ENCODE measurements at regions not wholly inside any gene's neighbourhood (a gene's known extent, or its start where the extent isn't known, plus 50 kb on each side); places are given as distances from the start of the nearest gene placed in this dataset.

DNA sequence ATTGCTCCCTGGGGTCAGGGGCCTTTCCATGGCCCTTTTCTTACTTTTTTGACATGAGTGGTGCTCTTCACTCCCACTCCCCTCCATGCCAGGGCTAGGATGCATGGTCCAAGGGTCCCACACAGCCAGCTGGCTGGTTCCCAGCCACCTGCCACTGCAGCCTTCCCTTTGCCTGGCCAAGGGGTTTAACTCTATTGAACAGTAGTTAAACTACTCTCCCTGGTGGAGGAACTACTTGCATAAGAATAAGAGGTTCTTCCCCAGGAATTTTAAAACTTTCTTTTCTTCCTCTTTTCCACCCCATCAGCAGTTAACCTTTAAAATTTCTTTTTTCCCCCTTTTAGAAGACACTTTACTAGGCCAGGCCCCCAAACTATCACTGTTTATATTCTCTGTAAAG is 1532.8 kb upstream of the ACO1 start:
- intact Hi-C loops (cut with micrococcal nuclease) (no loop called here), in situ Hi-C loops (cut with MboI) (no loop called here)
- CTCF ChIA-PET (ENCODE audit: low intra/inter-chr PET ratio): no interaction called here

More for the DNA sequence above, 1532.8 kb upstream of the ACO1 start:
- no peaks in the 10 kb centered on the region for H4K20me1 ChIP-seq (replicated peaks; ENCODE audit: control insufficient read depth, insufficient read depth, low read length)
- no peaks in the 10 kb centered on the region for H3K36me3 ChIP-seq (ENCODE audit: control insufficient read depth, insufficient read depth, low read length)
- no TSS peak for BruUV-seq (replicated peaks)
- no peak for TF ChIP-seq HLTF (IDR thresholded peaks at IDR 0.05)
- no peak for TF ChIP-seq HMG20B (CRISPR knock-in tag; IDR thresholded peaks at IDR 0.05)
- TF ChIP-seq, protein P1, sequence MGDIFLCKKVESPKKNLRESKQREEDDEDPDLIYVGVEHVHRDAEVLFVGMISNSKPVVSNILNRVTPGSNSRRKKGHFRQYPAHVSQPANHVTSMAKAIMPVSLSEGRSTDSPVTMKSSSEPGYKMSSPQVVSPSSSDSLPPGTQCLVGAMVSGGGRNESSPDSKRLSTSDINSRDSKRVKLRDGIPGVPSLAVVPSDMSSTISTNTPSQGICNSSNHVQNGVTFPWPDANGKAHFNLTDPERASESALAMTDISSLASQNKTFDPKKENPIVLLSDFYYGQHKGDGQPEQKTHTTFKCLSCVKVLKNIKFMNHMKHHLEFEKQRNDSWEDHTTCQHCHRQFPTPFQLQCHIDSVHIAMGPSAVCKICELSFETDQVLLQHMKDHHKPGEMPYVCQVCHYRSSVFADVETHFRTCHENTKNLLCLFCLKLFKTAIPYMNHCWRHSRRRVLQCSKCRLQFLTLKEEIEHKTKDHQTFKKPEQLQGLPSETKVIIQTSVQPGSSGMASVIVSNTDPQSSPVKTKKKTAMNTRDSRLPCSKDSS (IDR thresholded peaks at IDR 0.05; ENCODE audit: low read depth, partially characterized antibody): no peak
- no peak for TF ChIP-seq SP1 (CRISPR knock-in tag; IDR thresholded peaks at IDR 0.05)
- TF ChIP-seq ETV5 (CRISPR knock-in tag; IDR thresholded peaks at IDR 0.05; ENCODE audit: low read depth): no peak
- no peak for TF ChIP-seq TAL1 (IDR thresholded peaks at IDR 0.05)
- no peak for TF ChIP-seq CC2D1A (IDR thresholded peaks at IDR 0.05)
- no peak for TF ChIP-seq XRCC3 (IDR thresholded peaks at IDR 0.05)
- no peak for TF ChIP-seq BRD4 (IDR thresholded peaks at IDR 0.05)
- no peak for TF ChIP-seq RBM25 (IDR thresholded peaks at IDR 0.05; ENCODE audit: low read depth, low read length, severe bottlenecking)
- TF ChIP-seq XRCC5 (IDR thresholded peaks at IDR 0.05; ENCODE audit: low read depth, low read length): no peak
- no peak for TF ChIP-seq U2AF1 (optimal IDR thresholded peaks at IDR 0.05; ENCODE audit: low read depth, low read length)
- TF ChIP-seq, protein P2, sequence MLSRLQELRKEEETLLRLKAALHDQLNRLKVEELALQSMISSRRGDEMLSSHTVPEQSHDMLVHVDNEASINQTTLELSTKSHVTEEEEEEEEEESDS (CRISPR knock-in tag; IDR thresholded peaks at IDR 0.05): no peak
- TF ChIP-seq ZNF551 (CRISPR knock-in tag; IDR thresholded peaks at IDR 0.05): no peak
- TF ChIP-seq, protein P3, sequence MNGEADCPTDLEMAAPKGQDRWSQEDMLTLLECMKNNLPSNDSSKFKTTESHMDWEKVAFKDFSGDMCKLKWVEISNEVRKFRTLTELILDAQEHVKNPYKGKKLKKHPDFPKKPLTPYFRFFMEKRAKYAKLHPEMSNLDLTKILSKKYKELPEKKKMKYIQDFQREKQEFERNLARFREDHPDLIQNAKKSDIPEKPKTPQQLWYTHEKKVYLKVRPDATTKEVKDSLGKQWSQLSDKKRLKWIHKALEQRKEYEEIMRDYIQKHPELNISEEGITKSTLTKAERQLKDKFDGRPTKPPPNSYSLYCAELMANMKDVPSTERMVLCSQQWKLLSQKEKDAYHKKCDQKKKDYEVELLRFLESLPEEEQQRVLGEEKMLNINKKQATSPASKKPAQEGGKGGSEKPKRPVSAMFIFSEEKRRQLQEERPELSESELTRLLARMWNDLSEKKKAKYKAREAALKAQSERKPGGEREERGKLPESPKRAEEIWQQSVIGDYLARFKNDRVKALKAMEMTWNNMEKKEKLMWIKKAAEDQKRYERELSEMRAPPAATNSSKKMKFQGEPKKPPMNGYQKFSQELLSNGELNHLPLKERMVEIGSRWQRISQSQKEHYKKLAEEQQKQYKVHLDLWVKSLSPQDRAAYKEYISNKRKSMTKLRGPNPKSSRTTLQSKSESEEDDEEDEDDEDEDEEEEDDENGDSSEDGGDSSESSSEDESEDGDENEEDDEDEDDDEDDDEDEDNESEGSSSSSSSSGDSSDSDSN (IDR thresholded peaks at IDR 0.05; ENCODE audit: borderline replicate concordance in 1 of 2, low read depth in 2 of 2, low read length in 2 of 2): no peak
- TF ChIP-seq, protein P4, sequence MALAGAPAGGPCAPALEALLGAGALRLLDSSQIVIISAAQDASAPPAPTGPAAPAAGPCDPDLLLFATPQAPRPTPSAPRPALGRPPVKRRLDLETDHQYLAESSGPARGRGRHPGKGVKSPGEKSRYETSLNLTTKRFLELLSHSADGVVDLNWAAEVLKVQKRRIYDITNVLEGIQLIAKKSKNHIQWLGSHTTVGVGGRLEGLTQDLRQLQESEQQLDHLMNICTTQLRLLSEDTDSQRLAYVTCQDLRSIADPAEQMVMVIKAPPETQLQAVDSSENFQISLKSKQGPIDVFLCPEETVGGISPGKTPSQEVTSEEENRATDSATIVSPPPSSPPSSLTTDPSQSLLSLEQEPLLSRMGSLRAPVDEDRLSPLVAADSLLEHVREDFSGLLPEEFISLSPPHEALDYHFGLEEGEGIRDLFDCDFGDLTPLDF (CRISPR knock-in tag; IDR thresholded peaks at IDR 0.05): no peak
- no peak for TF ChIP-seq MEIS2 (IDR thresholded peaks at IDR 0.05; ENCODE audit: partially characterized antibody)
- POLR2A ChIA-PET: no interaction called here
- DNase-seq (ENCODE audit: extremely low read depth in 1 of 4, low spot score in 3 of 4): no peak
- H3K4me3 ChIP-seq: no peak overlapping the region
- H3K27ac ChIP-seq (ENCODE audit: extremely low read depth, low read depth, low read length): no peak overlapping the region
- FAIRE-seq: no peak
- no peak overlapping the region for H3K9ac ChIP-seq (ENCODE audit: insufficient read depth in 1 of 2, low read depth in 2 of 2, low read length in 2 of 2)
- no peaks in the 10 kb centered on the region for H3K9me1 ChIP-seq (ENCODE audit: control insufficient read depth, insufficient read depth, low read length)
- no peak overlapping the region for H2AFZ ChIP-seq (ENCODE audit: low read depth, low read length)
- no peaks in the 10 kb centered on the region for H3K9me3 ChIP-seq (replicated peaks; ENCODE audit: control insufficient read depth, insufficient read depth, low read depth, low read length)
- H3K4me2 ChIP-seq (ENCODE audit: insufficient read depth, low read length): no peak overlapping the region
- H3K79me2 ChIP-seq (ENCODE audit: control insufficient read depth, insufficient read depth, low read length): no peaks in the 10 kb centered on the region
- no peaks in the 10 kb centered on the region for H3K4me1 ChIP-seq (replicated peaks in 1 of 2; ENCODE audit: control insufficient read depth in 2 of 2, insufficient read depth in 2 of 2, low read length in 2 of 2)
- no peaks in the 10 kb centered on the region for H3K27me3 ChIP-seq (ENCODE audit: control insufficient read depth in 2 of 2, insufficient read depth in 2 of 2, low read length in 2 of 2)
- no peak for ATAC-seq

Measured in K562 (cell line).